ENCODE measurements at regions not wholly inside any gene's neighbourhood (a gene's known extent, or its start where the extent isn't known, plus 50 kb on each side); places are given as distances from the start of the nearest gene placed in this dataset.

DNA sequence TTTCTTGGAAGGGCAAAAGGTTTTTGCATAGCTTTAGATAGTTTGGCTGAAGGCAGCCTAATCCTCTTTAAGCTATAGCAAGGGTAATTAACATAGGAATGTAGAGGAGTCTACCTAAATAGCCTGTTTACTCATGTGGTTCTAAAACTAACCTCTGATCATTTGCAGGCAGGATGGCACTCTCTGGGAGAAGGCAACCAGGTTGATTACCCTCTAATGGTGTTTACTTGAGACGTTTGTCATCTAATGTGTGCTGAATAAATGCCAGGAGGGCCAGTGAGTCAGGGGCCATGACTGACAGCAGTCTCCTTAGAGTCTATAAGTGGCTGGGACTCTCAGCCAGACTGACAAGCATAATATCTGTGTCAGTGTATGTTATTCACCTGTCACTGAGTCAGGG is 286.4 kb downstream of the PCNX1 start:
- TF ChIP-seq, protein P1, sequence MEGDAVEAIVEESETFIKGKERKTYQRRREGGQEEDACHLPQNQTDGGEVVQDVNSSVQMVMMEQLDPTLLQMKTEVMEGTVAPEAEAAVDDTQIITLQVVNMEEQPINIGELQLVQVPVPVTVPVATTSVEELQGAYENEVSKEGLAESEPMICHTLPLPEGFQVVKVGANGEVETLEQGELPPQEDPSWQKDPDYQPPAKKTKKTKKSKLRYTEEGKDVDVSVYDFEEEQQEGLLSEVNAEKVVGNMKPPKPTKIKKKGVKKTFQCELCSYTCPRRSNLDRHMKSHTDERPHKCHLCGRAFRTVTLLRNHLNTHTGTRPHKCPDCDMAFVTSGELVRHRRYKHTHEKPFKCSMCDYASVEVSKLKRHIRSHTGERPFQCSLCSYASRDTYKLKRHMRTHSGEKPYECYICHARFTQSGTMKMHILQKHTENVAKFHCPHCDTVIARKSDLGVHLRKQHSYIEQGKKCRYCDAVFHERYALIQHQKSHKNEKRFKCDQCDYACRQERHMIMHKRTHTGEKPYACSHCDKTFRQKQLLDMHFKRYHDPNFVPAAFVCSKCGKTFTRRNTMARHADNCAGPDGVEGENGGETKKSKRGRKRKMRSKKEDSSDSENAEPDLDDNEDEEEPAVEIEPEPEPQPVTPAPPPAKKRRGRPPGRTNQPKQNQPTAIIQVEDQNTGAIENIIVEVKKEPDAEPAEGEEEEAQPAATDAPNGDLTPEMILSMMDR (IDR thresholded peaks at IDR 0.05; ENCODE audit: borderline replicate concordance, extremely low read depth, low read length, poor library complexity, severe bottlenecking): no peak
- no peak for TF ChIP-seq EZH2 (IDR thresholded peaks at IDR 0.05; ENCODE audit: borderline replicate concordance, low read depth, low read length, severe bottlenecking)

All from DND-41 (cell line).